HUES48 (cell line): ENCODE measurements at regions not wholly inside any gene's neighbourhood (a gene's known extent, or its start where the extent isn't known, plus 50 kb on each side); places are given as distances from the start of the nearest gene placed in this dataset.

Source experiments
- H3K27ac ChIP-seq: one replicate; pipeline ENCODE4 v1.7.0; 2013; ENCODE audit warnings: low read depth, low read length, inconsistent platforms
- H3K27me3 ChIP-seq: 2 replicates; pipeline ENCODE4 v1.6.1; 2013; ENCODE audit warnings: mild to moderate bottlenecking, low read length; ENCODE audit not compliant: control insufficient read depth, insufficient read depth
- H3K36me3 ChIP-seq: 2 replicates; pipeline ENCODE4 v1.6.1; 2013; ENCODE audit warnings: low read length; ENCODE audit not compliant: control insufficient read depth, insufficient read depth
- H3K4me1 ChIP-seq: 2 replicates; pipeline ENCODE4 v1.6.1; 2013; ENCODE audit warnings: mild to moderate bottlenecking, low read length; ENCODE audit not compliant: control insufficient read depth, insufficient read depth
- H3K4me3 ChIP-seq: 2 replicates; pipeline ENCODE4 v1.5.1; 2013; ENCODE audit warnings: mild to moderate bottlenecking, low read depth, low read length
- H3K9ac ChIP-seq: 2 replicates; pipeline ENCODE4 v1.6.1; 2013; ENCODE audit warnings: mild to moderate bottlenecking, low read depth, low read length, moderate library complexity
- H3K9me3 ChIP-seq: 2 replicates; pipeline ENCODE4 v1.6.1; 2013; ENCODE audit warnings: low read length; ENCODE audit not compliant: control insufficient read depth, insufficient read depth

GRCh38 chrX:77143907-77144306 is 303.3 kb upstream of the FGF16 start:
- Histone ChIP-seq H3K9me3 (peaks cover 55% of the 10 kb centered on the region), H3K27me3 (no peaks in the 10 kb centered on the region)

GRCh38 chrX:77160301-77160700 is 286.9 kb upstream of the FGF16 start:
- no peaks in the 10 kb centered on the region for H3K4me1 ChIP-seq
- no peaks in the 10 kb centered on the region for H3K27me3 ChIP-seq
- H3K27ac ChIP-seq, result no peak overlapping the region
- H3K4me3 ChIP-seq, result no peak overlapping the region
- no peaks in the 10 kb centered on the region for H3K36me3 ChIP-seq
- peaks cover 47% of the 10 kb centered on the region for H3K9me3 ChIP-seq
- no peak overlapping the region for H3K9ac ChIP-seq

More at GRCh38 chrX:77143907-77144306, 303.3 kb upstream of the FGF16 start:
- Histone ChIP-seq H3K36me3 (no peaks in the 10 kb centered on the region), H3K27ac (no peak overlapping the region), H3K4me1 (no peaks in the 10 kb centered on the region), H3K9ac (no peak overlapping the region), H3K4me3 (no peak overlapping the region)

- no peaks in the 10 kb centered on the region for H3K27me3 ChIP-seq
Measured at GRCh38 chrX:77162777-77163176, 284.4 kb upstream of the FGF16 start.

GRCh38 chrX:77167993-77168392 is 279.2 kb upstream of the FGF16 start:
- H3K4me1 ChIP-seq, result no peaks in the 10 kb centered on the region
- peaks cover 63% of the 10 kb centered on the region for H3K9me3 ChIP-seq
- H3K9ac ChIP-seq, result no peak overlapping the region
- no peaks in the 10 kb centered on the region for H3K27me3 ChIP-seq
- H3K27ac ChIP-seq, result no peak overlapping the region
- no peak overlapping the region; the same call in 1 of the 2 replicates for H3K4me3 ChIP-seq
- H3K36me3 ChIP-seq, result no peaks in the 10 kb centered on the region

More at GRCh38 chrX:77162777-77163176, 284.4 kb upstream of the FGF16 start:
- Histone ChIP-seq H3K27ac (no peak overlapping the region), H3K36me3 (no peaks in the 10 kb centered on the region), H3K9ac (no peak overlapping the region), H3K4me3 (no peak overlapping the region), H3K9me3 (peaks cover 51% of the 10 kb centered on the region), H3K4me1 (no peaks in the 10 kb centered on the region)

GRCh38 chrX:77174680-77175519 is 272.3 kb upstream of the FGF16 start:
- Histone ChIP-seq H3K4me1 (no peaks in the 10 kb centered on the region), H3K4me3 (no peak overlapping the region), H3K9me3 (peaks cover 61% of the 10 kb centered on the region), H3K9ac (no peak overlapping the region), H3K27ac (no peak overlapping the region), H3K36me3 (no peaks in the 10 kb centered on the region), H3K27me3 (no peaks in the 10 kb centered on the region)

- H3K9me3 ChIP-seq, result peaks cover 40% of the 10 kb centered on the region
- H3K36me3 ChIP-seq, result no peaks in the 10 kb centered on the region
- H3K4me3 ChIP-seq, result no peak overlapping the region
- no peak overlapping the region for H3K9ac ChIP-seq
- H3K27ac ChIP-seq, result no peak overlapping the region
- H3K27me3 ChIP-seq, result no peaks in the 10 kb centered on the region
- H3K4me1 ChIP-seq, result no peaks in the 10 kb centered on the region
Measured at GRCh38 chrX:77200663-77201062, 246.5 kb upstream of the FGF16 start.

- Histone ChIP-seq H3K9me3 (peaks cover 59% of the 10 kb centered on the region), H3K4me1 (no peaks in the 10 kb centered on the region), H3K27me3 (no peaks in the 10 kb centered on the region; the same call in 1 of the 2 replicates), H3K36me3 (no peaks in the 10 kb centered on the region), H3K27ac (no peak overlapping the region), H3K9ac (no peak overlapping the region), H3K4me3 (no peak overlapping the region)
Measured at GRCh38 chrX:77223046-77223445, 224.1 kb upstream of the FGF16 start.

GRCh38 chrX:77264490-77264889 is 182.7 kb upstream of the FGF16 start:
- Histone ChIP-seq H3K4me3 (no peak overlapping the region), H3K9me3 (peaks cover 75% of the 10 kb centered on the region), H3K9ac (no peak overlapping the region), H3K27me3 (no peaks in the 10 kb centered on the region), H3K4me1 (no peaks in the 10 kb centered on the region), H3K27ac (no peak overlapping the region), H3K36me3 (no peaks in the 10 kb centered on the region)

GRCh38 chrX:77275392-77275791 is 171.8 kb upstream of the FGF16 start:
- Histone ChIP-seq H3K9ac (no peak overlapping the region), H3K27me3 (no peaks in the 10 kb centered on the region), H3K4me1 (no peaks in the 10 kb centered on the region), H3K27ac (no peak overlapping the region), H3K4me3 (no peak overlapping the region), H3K36me3 (no peaks in the 10 kb centered on the region), H3K9me3 (peaks cover 40% of the 10 kb centered on the region)

- H3K4me3 ChIP-seq, result no peak overlapping the region
- H3K9me3 ChIP-seq, result peaks cover 50% of the 10 kb centered on the region
- H3K27me3 ChIP-seq, result no peaks in the 10 kb centered on the region
- no peaks in the 10 kb centered on the region for H3K4me1 ChIP-seq
- no peak overlapping the region for H3K27ac ChIP-seq
- no peak overlapping the region for H3K9ac ChIP-seq
- H3K36me3 ChIP-seq, result no peaks in the 10 kb centered on the region
Measured at GRCh38 chrX:77276742-77277141, 170.4 kb upstream of the FGF16 start.

- no peak overlapping the region for H3K27ac ChIP-seq
- H3K9ac ChIP-seq, result no peak overlapping the region
- no peaks in the 10 kb centered on the region for H3K27me3 ChIP-seq
- H3K4me3 ChIP-seq, result no peak overlapping the region
- H3K9me3 ChIP-seq, result peaks cover 60% of the 10 kb centered on the region
- H3K36me3 ChIP-seq, result no peaks in the 10 kb centered on the region
- H3K4me1 ChIP-seq, result no peaks in the 10 kb centered on the region
Measured at GRCh38 chrX:77277911-77278310, 169.3 kb upstream of the FGF16 start.
